HL-60 (cell line): ENCODE measurements at regions not wholly inside any gene's neighbourhood (a gene's known extent, or its start where the extent isn't known, plus 50 kb on each side); places are given as distances from the start of the nearest gene placed in this dataset.

Experiments used
- CTCF ChIP-seq: IDR thresholded peaks from one replicate; pipeline ENCODE4 v1.5.1; 2011; ENCODE audit warnings: low read length, control low read depth, inconsistent platforms; ENCODE audit not compliant: insufficient read depth
- GABPA ChIP-seq: IDR thresholded peaks from 2 replicates; pipeline ENCODE4 v1.6.1; 2012; ENCODE audit warnings: low read depth
- POLR2AphosphoS5 ChIP-seq: IDR thresholded peaks from 2 replicates; pipeline ENCODE4 v1.6.1; 2012; ENCODE audit warnings: low read depth
- REST ChIP-seq: IDR thresholded peaks from 2 replicates; pipeline ENCODE4 v1.6.1; 2012; ENCODE audit warnings: low read depth; ENCODE audit not compliant: insufficient replicate concordance
- SPI1 ChIP-seq: IDR thresholded peaks from 2 replicates; pipeline ENCODE4 v1.6.1; 2012; ENCODE audit warnings: low read depth, mild to moderate bottlenecking, borderline replicate concordance

GRCh38 chr22:19596680-19597398 lies 72.6 kb upstream of the CLDN5 start:
- TF ChIP-seq REST, result no peak
- TF ChIP-seq POLR2AphosphoS5, result no peak
- no peak for TF ChIP-seq CTCF
- no peak for TF ChIP-seq GABPA
- no peak for TF ChIP-seq SPI1
